HG03135 (cell line): ENCODE measurements at regions not wholly inside any gene's neighbourhood (a gene's known extent, or its start where the extent isn't known, plus 50 kb on each side); places are given as distances from the start of the nearest gene placed in this dataset.

Source experiments
- ATAC-seq: cut with Tn5 transposase; IDR thresholded peaks from one replicate; pipeline ENCODE4 v1.9.1; 2021; ENCODE audit warnings: mild to moderate bottlenecking, moderate library complexity; ENCODE audit not compliant: unreplicated experiment

DNA sequence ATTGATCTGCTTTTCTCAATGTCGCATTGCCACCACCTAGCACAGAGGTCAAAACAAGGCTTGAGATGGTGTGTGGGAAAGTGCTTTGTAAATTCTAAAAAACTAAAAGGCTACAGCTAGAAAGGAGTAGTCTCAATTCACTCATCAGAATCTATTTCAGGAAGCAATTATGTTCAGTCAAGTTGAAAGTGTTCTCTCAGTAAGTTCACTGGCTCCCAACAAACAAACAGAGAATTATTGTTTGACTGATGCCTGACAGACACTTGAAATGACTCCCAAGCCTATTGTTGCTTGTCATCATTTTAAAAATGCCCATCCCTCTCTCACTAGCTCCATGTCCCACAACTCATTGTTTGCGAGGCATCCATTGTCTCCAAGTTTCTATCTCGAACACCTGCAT is 419.6 kb upstream of the CPEB2 start:
- ATAC-seq = no peak

DNA sequence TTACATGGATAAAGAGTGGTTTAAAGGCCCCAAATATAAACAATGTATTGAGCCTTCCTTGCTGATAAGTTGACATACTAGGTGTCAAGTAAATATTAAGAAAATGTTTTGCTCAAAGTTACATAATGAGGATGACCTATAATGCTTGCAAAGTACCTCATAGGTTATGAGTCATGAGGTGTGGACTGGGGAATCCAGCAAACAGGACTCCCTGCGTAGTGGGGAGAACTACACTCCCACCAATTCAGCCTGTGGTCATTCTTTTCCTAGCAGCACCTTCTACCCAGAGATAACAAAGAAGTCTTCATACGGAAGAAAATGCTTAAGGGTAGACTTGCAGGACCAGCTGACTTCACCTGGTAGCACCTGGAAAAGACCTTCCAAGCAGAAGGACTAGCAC is 418.9 kb upstream of the CPEB2 start:
- ATAC-seq = no peak

DNA sequence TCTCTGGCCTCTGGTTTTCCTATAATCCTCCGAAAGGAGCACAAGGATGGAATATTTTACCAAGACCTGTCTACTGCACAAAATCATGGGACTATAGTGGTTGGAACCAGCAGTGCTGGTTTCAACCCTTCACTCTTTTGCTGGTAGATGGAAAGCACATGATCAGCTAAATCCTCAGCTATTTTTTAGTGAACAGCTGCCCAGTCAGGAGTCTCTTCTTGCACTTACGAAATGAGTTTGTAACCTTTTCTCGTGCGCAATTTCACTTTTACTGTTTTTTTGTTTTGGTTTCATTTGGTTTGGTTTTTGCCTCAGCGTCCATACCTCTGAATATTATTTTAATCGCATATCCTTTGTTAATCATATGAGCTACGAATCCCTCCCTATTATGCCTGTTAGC is 418.5 kb upstream of the CPEB2 start:
- no peak for ATAC-seq

DNA sequence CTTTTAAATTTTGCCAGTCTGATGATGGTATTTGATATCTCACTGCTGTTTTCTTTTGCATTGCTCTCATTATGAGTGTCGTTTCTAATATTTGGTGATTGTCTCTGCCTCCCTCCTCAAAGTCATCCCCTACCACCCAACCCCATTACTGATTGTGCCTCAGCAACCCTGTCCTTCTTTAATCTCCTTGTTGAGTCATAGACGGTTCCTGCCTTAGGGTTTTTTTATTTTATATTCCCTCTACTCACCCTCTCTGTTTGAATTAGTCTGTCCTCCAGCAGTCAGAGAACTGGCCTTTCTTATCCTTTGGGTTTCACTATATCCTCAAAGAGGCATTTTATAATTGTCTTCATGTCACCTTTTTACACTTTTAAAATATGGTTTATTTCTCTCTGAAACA is 409.3 kb upstream of the CPEB2 start:
- ATAC-seq = no peak

DNA sequence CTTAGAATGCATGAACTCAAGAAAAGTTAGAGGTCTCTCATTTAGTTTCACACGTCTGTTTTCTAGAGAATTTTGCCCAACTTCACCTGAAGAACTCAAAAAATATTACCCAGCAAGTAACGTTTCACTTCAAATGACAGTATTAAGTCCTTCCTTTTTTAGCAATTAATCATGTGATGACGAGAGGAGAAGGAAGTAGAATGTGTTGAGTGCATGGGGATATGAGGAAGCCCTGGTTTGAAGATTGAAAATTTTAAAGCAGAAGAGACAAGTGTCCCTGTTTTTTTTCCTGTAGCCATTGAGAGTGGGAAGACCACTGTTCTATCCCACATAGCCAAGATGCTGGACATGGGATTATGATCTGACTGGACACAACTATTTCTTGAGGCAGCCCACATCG is 406.3 kb upstream of the CPEB2 start:
- no peak for ATAC-seq

DNA sequence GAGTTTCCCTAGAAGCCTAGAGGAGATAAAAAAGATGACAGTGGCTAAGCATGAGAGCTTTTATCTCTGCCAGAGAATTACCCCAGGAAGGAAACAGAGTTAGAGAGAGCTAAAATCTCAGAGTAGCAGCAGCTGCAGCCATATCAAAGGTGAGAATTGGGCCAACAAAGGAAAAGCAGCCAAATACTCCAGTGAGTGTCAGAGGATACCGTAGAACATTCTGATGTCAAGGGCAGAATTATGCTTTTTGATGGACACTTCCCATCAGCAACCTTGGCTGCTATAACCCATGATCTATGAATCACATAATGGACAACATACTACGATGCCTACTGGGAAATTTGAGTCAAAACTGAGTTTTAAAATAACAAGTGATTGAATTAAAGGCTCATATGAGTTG is 405.8 kb upstream of the CPEB2 start:
- no peak for ATAC-seq

DNA sequence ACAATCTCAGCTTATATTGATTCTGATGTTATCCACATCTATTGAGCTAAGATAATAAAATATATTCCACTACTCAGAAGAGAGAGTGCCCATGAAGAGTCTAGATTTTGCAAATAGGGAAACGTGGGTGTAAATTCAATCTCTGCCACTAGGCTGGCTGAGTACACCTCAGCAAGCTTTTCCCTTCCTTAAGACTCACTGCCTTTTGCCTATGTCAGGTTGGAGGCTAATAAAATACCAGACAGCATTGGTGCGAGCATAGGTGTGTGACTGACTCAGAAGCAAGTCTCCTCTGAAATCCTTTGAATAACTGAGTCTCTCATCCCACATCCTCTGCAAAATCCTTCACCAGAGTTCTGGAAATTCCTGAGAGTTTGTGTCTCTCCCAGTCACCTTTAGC is 405.4 kb upstream of the CPEB2 start:
- ATAC-seq = no peak

DNA sequence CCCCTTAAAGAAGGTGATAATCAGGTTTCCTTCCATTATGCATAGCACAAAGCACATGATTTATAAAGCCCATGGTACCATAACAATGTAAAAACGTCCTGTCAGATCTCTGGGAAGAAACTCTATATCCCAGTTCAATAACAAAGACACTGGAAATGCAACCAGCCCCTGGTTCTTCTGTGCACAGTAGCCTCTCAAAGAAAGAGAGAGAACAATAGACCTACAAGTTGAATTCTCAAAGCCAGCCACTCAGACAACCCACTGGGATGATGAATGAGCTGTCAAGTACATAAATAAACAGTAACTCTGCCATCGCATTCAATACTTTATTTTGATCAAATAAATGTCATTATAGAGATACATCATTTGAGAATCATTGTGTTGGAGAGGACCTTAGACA is 400.1 kb upstream of the CPEB2 start:
- no peak for ATAC-seq

DNA sequence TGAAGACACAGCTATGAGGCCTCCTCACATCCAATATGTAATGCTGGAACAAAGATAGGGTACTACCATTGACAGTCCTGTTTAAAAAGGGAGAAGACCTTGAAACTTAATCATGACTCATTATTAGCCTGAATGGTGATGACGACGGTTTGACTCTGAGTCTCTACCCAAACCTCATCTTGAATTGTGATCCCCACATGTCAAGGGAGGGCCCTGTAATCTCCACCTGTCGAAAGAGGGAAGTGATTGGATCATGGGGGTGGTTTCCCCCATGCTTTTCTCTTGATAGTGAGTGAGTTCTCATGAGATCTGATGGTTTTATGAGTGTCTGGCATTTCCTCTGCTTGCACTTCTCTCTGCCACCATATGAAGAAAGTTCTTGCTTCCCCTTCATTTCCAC is 395.3 kb upstream of the CPEB2 start:
- no peak for ATAC-seq

DNA sequence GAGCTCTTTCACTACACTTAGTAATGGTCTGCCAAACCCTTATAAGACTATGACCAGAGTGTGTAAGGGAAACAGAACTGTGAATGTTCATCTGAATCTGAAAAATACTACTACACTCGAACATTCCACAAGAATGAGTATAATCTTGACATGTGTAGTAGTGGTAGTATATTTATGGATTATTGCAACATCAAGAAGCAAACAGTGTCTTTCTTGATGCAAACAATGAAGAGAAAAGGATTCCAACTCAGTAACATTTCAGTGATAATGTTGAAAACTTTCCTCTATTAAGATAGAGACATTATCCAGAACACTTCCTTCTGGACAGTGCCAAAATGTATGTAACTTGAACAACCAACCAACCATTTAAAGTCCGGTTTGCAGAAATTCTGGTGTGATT is 394.7 kb upstream of the CPEB2 start:
- no peak for ATAC-seq

DNA sequence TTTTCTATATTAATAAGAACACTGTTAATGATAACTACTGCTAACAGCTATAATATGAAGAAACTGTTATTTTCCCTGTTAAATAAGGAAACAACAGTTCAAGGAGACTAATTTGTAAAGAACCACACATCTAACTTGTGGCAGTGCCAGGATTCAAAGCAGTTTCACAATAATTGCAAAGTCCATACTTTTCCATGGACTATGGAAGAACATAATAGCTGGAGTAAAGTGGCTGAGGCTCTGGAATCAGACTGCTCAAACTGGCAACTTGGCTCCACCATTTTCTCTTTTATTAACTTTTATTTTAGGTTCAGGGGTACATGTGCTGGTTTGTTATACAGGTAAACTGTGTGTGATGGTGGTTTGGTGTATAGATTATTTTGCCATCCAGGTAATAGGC is 393.7 kb upstream of the CPEB2 start:
- no peak for ATAC-seq

DNA sequence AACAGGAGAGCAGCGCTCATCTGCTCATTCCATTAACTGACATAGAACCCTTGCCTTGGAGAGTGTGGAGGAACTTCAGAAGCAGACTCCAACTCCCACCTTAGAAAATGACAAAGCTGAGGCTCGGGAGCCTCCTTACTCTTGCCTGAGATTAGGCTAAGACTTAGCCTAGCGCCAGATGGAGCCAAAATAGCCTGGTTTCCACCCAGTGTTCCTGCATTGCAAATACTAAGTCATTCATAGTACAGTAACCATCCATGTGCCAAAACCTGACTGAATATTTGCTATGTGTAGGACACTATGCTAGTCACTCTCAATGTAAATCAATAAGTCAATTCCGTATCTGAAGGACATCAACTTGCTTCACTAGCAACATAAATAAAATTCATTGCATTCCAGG is 387.4 kb upstream of the CPEB2 start:
- no peak for ATAC-seq

DNA sequence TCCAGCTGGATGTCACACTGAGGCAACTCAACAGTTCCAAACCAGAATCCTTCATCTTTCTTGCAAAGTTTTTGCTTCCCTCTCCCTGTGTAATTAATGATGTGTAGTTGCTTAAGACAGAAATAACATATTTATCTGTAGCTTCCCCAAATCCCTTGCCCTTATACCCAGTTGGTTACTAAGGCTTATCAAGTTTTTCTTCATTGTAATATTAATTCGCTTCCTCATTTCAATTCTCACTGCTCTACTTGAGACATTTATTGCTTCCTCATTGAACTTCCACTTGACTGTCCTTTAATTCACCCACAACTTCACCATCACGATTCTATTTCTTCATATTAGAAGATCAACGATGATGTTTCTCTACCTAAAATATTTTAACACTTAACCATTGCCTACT is 386.6 kb upstream of the CPEB2 start:
- ATAC-seq = no peak

DNA sequence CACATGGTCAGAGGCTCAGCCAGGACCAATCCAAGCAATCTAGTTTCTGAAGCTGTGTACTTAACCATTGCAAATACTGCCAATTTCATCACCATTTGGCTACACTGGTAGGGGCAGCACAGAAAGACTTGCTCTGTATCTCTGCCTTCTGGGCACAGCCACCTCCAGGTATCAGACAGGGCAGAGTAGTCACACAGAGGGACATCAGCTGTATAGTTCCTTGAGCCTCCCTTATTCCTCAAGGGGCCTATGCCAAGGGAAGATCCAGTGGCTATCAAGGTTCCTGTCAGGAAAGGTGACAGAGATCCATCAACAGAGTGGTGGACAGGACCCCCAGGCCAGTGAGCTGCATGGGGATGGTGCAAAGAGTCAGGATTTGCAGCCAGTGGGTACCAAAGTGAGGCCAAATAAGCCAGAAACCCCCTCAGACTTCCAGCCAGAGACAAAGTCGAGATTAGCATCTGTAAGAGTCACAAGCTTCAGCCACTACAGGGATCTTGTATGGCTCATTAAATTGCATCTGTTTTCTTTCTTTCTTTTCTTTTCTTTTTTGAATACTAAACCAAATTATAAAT is 381.6 kb upstream of the CPEB2 start:
- no peak for ATAC-seq

DNA sequence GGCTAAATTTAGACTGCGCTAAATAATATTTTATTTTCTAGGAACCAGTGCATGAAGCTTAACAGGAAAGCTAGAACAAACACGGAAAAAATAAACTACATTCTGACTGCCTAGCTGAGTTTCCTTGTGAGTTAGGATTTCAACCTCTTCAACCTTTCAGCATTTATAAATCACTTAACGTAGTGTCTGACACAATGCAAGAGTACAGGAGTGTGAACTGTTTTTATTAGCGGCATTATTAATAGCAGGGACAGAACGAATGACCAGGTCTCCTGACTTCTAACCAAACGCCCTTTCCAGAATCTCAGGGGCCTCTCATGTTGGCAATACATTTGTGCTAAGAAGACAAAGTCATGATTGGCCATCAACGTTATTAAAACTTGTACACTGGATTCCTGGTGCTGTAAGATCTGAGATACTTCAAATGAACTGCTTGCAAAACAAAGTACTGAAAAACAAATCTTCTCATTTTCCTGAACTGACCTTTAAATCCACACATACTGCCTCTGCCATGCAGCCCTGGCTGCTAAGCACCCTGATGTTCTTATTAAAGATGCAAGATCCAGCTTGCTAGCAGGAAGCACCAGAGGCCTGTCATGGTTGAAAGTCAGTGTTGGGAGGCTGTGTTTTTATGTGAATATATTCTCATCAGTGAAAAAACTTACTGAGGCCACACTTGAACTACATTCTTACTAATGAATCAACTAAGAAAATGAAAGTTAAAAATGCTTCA is 380.4 kb upstream of the CPEB2 start:
- no peak for ATAC-seq

DNA sequence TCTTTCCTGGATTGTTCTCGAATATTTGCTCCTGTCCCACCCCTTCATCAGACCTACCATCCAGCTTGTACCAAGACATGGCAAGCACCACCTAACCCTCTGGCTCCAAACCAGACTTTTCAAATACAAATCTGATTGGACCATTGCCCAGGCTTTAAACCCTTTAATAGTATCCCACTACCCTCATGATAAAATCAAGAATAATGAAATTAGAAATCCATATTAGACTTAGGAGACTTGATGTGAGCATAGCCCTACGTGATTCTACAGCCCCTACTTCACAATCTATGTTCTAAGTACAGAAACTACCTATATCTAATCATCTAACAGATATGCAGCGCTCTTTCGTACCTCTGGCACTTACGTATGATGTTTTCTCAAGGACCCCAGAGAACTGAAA is 375.2 kb upstream of the CPEB2 start:
- ATAC-seq = no peak

DNA sequence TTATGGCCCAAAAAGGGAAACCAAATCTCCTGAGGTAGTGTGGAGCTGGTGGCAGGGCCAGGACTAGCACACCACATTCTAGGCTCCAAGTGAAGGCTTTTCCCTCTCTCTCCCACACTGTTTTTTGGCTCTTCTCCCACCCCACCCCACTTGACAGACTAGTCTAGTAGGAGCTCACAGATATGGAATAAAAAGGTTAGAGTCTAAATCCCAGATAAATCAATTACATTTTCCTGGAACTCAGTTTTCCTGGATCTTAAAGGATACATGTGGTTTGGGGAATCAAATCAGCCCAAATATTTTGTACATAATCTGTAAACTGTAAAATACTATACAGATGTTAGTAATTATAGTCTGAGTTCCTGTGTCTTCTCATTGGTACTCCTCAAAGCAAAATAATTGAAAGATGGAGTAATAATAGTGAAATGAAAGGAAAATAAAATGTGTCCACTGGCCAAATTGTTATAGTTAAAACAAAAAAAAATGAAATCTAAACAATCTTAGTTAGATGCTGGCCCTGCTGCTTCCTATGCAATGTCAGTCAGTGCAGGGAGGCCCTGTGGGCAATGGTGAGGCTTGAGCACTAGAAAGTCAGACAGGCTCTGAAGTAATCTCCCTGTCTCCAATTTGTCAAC is 370.4 kb upstream of the CPEB2 start:
- no peak for ATAC-seq

DNA sequence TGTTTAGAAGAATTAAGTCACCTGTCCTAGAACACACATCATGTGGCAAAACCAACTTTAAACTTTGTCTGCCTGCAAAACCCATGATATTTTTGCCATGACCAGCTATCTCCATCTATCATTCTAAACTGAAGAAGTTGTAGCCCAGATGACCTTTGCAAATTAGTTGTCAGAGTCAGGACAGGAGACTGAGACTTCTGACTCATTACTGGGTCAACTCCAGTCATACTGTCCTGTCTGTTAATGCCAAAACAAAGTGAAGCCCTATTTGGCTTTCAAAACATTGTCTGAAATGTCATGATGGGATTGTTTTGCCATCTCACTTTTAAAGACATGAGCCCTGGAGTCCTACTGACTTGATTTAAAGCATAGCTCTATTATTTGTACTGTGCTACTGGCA is 365.7 kb upstream of the CPEB2 start:
- ATAC-seq = no peak

DNA sequence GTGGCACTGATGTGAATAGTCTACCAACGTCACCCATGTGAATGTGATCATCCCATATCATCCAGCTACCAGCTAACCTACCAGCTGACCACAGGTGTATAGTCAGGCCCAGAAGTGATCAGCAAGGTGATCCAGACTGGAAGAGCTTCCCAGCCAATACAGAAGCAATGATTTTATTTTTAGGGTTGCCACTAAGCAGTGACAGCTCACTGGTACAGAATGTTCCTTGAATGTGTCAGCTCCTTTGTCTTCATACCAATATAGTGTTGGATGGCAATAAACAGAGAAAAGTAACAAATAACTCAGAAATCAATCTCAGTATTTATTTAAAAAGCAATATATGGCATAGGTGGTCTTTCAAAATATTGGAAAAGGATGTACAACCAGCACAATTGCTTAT is 361.8 kb upstream of the CPEB2 start:
- no peak for ATAC-seq

DNA sequence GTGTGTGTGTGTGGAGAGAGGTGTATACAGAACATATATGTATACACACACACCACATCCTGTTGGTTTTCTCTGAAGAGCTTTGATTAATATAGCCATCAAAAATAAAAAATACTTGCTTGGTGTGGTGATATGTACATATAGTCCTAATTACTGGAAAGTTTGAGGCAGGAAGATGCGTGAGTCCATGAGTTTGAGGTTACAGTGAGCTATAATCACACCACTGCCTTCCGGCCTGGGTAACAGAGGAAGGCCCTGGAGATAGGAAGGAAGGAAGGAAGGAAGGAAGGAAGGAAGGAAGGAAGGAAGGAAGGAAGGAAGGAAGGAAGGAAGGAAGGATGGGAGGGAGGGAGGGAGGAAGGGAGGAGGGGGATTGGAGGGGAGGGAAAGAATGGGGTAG is 360.4 kb upstream of the CPEB2 start:
- no peak for ATAC-seq

DNA sequence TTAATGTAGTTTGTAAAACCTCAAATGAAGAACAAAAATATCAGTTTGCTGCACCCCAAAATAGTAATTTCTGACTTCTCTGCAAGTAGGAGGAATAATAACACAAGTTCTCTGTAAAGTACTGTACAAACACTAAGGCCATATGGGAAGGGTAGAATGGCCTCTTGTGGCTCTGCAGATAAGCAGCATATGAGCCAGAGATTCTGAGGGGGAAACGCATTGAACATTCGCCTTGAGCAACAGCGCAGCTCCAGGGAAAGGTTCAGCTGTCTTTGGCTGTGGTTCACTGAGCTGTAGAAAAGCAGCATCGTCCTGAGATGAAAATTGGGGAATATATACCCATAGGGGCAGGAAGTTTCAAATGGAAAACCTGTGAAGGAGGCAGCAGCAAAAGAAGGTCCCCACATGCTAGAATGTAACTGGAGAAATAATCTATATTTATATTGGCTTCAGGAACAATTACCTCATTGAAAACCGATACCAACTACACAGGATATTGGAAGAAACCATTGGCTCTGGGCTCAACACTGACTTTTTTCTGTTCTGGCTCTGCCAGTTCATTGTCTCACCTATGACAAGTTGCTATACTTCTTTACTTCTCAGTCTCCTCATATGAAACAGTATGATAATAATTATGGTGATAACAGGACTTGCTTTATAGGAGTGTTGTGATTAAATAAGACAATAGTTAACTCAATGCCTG is 357.6 kb upstream of the CPEB2 start:
- ATAC-seq = no peak

DNA sequence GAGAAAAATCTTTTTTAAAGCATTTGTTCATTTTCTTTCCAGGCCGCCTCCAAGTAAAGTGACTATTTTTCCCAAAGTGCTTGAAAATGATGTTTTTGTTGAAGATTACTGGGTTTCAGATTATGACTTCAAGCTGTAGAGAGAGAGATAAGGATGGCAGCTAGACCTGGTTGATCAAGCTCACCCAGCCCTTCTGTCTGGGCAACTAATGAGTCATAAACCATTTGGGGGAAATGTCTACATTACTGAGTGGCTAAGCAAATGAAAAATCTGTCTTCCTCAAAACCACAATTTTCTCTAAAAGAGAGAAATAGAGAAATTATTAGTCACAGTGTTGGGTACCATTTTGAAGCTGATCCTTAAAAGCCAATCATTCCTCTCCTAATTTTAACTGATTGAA is 355.4 kb upstream of the CPEB2 start:
- ATAC-seq = no peak
